ENCODE measurements at regions not wholly inside any gene's neighbourhood (a gene's known extent, or its start where the extent isn't known, plus 50 kb on each side); places are given as distances from the start of the nearest gene placed in this dataset.

DNA sequence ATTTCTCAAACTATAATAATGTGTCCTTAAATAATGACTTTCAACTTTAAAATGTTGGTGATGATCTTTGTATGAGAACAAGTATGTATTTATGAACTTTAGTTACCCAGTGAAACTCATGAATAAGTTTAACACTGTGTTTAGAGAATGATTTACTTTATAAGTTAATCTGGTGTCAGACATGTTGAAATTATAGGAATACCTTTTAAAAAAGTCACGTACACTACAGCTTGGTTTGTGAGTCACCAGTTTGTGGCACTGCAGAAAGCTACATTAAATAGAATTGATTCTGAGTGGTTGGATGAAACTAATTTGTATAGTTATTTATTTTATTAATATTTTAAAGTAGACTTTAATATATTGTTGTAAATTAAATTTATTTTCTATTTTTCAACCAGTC is 1366.2 kb upstream of the PCDH20 start:
- TF ChIP-seq CTCF (conservative IDR thresholded peaks at IDR 0.05; ENCODE audit: low read length) = no peak
- no peak for TF ChIP-seq EZH2phosphoT487 (IDR thresholded peaks at IDR 0.05; ENCODE audit: borderline replicate concordance)

Measured in Loucy (cell line).